Loucy (cell line): ENCODE measurements at regions not wholly inside any gene's neighbourhood (a gene's known extent, or its start where the extent isn't known, plus 50 kb on each side); places are given as distances from the start of the nearest gene placed in this dataset.

Experiments
- CTCF ChIP-seq: fragments of 200-600 bp; sonication (generic); conservative IDR thresholded peaks from 2 replicates; pipeline ENCODE4 v1.5.1; 2014; ENCODE audit warnings: mild to moderate bottlenecking, antibody characterized with exemption, low read length
- EZH2phosphoT487 ChIP-seq: fragments of 200-600 bp; IDR thresholded peaks from 2 replicates; pipeline ENCODE4 v1.6.1; 2018; ENCODE audit warnings: antibody characterized with exemption, mild to moderate bottlenecking, moderate library complexity, borderline replicate concordance

- TF ChIP-seq CTCF (no peak), EZH2phosphoT487 (no peak)
Observed at GRCh38 chr3:163547014-163547685, 1531.1 kb downstream of the SI start.
